Caco-2 (cell line): ENCODE measurements at regions not wholly inside any gene's neighbourhood (a gene's known extent, or its start where the extent isn't known, plus 50 kb on each side); places are given as distances from the start of the nearest gene placed in this dataset.
A peak's percentile ranks its signal among the peaks of the same experiment; 100 is the strongest.

Experiments used
- BruUV-seq: library from RNA; stranded (reverse); fragments of 400-500 nt; replicated peaks from 2 replicates; lab custom pipeline; 2021; lab: Mats Ljungman, UMichigan
- CTCF ChIA-PET: fragments of 300-600 bp; sonication (Branson Sonifier 250); formaldehyde crosslinking; loops from one replicate; lab custom pipeline; 2022; ENCODE audit warnings: antibody characterized with exemption; lab: Charles Lee
- POLR2A ChIA-PET: fragments of 300-600 bp; sonication (Branson Sonifier 250); formaldehyde crosslinking; loops from one replicate; lab custom pipeline; 2022; ENCODE audit warnings: antibody characterized with exemption; lab: Charles Lee
- DNase-seq, 2 experiments: peaks; one replicate each; pipeline versions ENCODE4 v3.0.0 to v3.0.0-alpha.2; 2020 to 2022
- H3K27me3 ChIP-seq: replicated peaks from 2 replicates; pipeline ENCODE4 v1.6.0; 2011; ENCODE audit warnings: low read length; ENCODE audit not compliant: control insufficient read depth, insufficient read depth
- H3K36me3 ChIP-seq: 2 replicates; pipeline ENCODE4 v1.5.1; 2011; ENCODE audit warnings: low read length; ENCODE audit not compliant: control insufficient read depth, insufficient read depth
- H3K4me1 ChIP-seq: fragments of 250-450 bp; sonication (Bioruptor Pico); 2 replicates; pipeline ENCODE4 v1.5.1; 2020; ENCODE audit warnings: mild to moderate bottlenecking
- H3K4me3 ChIP-seq: 2 replicates; pipeline ENCODE4 v1.5.1; 2011; ENCODE audit warnings: low read depth, mild to moderate bottlenecking, control low read depth, low read length
- H3K9me3 ChIP-seq: fragments of 250-450 bp; sonication (Bioruptor Pico); 2 replicates; pipeline ENCODE4 v1.5.1; 2020; ENCODE audit warnings: mild to moderate bottlenecking, moderate library complexity
- H3K27ac Mint-ChIP-seq: one replicate; pipeline ENCODE4 v1.8.0; 2022; ENCODE audit warnings: mixed read lengths; ENCODE audit not compliant: unreplicated experiment
- H3K27me3 Mint-ChIP-seq: one replicate; pipeline ENCODE4 v1.8.0; 2022; ENCODE audit warnings: mixed read lengths; ENCODE audit not compliant: insufficient read depth, unreplicated experiment
- H3K36me3 Mint-ChIP-seq: one replicate; pipeline ENCODE4 v1.8.0; 2022; ENCODE audit warnings: mild to moderate bottlenecking, mixed read lengths; ENCODE audit not compliant: insufficient read depth, unreplicated experiment
- H3K4me1 Mint-ChIP-seq: one replicate; pipeline ENCODE4 v1.8.0; 2022; ENCODE audit warnings: low read depth, mixed read lengths; ENCODE audit not compliant: unreplicated experiment
- H3K4me3 Mint-ChIP-seq: one replicate; pipeline ENCODE4 v1.8.0; 2022; ENCODE audit warnings: mild to moderate bottlenecking, moderate library complexity, mixed read lengths; ENCODE audit not compliant: unreplicated experiment
- H3K9me3 Mint-ChIP-seq: one replicate; pipeline ENCODE4 v1.8.0; 2022; ENCODE audit warnings: mixed read lengths; ENCODE audit not compliant: unreplicated experiment
- CTCF ChIP-seq, 2 experiments: fragments of 200-600 bp in 1 of 2; IDR thresholded peaks; 1 replicate in 1 of 2; 2 replicates in 1 of 2; pipeline versions ENCODE4 v1.5.1 to v1.8.0; 2011 to 2022; ENCODE audit warnings: antibody characterized with exemption in 1 of 2, control low read depth in 1 of 2, inconsistent platforms in 1 of 2, low read depth in 1 of 2, low read length in 1 of 2, mild to moderate bottlenecking in 1 of 2, moderate library complexity in 1 of 2; ENCODE audit not compliant: insufficient read depth in 1 of 2, severe bottlenecking in 1 of 2, unreplicated experiment in 1 of 2
- intact Hi-C: fragments of 100-400 bp; cut with micrococcal nuclease; formaldehyde crosslinking; loops from one replicate; pipeline ENCODE4 v1.10.0; 2022; ENCODE audit not compliant: unreplicated experiment

- no peak for DNase-seq
- Histone ChIP-seq H3K36me3 (no peaks in the 10 kb centered on the region), H3K9me3 (no peaks in the 10 kb centered on the region), H3K27me3 (no peaks in the 10 kb centered on the region), H3K4me1 (no peaks in the 10 kb centered on the region), H3K4me3 (no peak overlapping the region)
- no peak for TF ChIP-seq CTCF (IDR thresholded peaks at IDR 0.05; ENCODE audit: insufficient read depth in 1 of 2, low read depth in 1 of 2, low read length in 1 of 2, severe bottlenecking in 1 of 2, unreplicated experiment in 1 of 2)
- CTCF ChIA-PET = no interaction called here
- POLR2A ChIA-PET = no interaction called here
- no peak overlapping the region for H3K4me3 Mint-ChIP-seq
- no peaks in the 10 kb centered on the region for H3K36me3 Mint-ChIP-seq
- H3K27ac Mint-ChIP-seq = no peak overlapping the region
- intact Hi-C loops = no loop called here
- H3K9me3 Mint-ChIP-seq = no peaks in the 10 kb centered on the region
- H3K4me1 Mint-ChIP-seq = no peaks in the 10 kb centered on the region
- BruUV-seq = no TSS peak
- peaks cover 12% of the 10 kb centered on the region for H3K27me3 Mint-ChIP-seq
Measured at GRCh38 chr11:27573024-27573423, 66.5 kb upstream of the LIN7C start.

- Histone ChIP-seq H3K4me3 (no peak overlapping the region), H3K4me1 (no peaks in the 10 kb centered on the region), H3K9me3 (no peaks in the 10 kb centered on the region), H3K27me3 (no peaks in the 10 kb centered on the region), H3K36me3 (no peaks in the 10 kb centered on the region)
- Mint-ChIP-seq H3K36me3 (no peaks in the 10 kb centered on the region), H3K4me3 (no peak overlapping the region), H3K9me3 (no peaks in the 10 kb centered on the region), H3K27me3 (peaks cover 7% of the 10 kb centered on the region), H3K27ac (no peak overlapping the region), H3K4me1 (no peaks in the 10 kb centered on the region)
- ChIA-PET POLR2A (no interaction called here), CTCF (no interaction called here)
- no TSS peak for BruUV-seq
- intact Hi-C loops = no loop called here
- no peak for TF ChIP-seq CTCF (IDR thresholded peaks at IDR 0.05; ENCODE audit: insufficient read depth in 1 of 2, low read depth in 1 of 2, low read length in 1 of 2, severe bottlenecking in 1 of 2, unreplicated experiment in 1 of 2)
- peak in 1 of 2 experiments; percentile 36 for DNase-seq
Measured at GRCh38 chr11:27571154-27571810, 64.7 kb upstream of the LIN7C start.

GRCh38 chr11:27570542-27570941 is 64.0 kb upstream of the LIN7C start:
- Mint-ChIP-seq H3K4me3 (no peak overlapping the region), H3K27ac (no peak overlapping the region), H3K27me3 (peaks cover 3% of the 10 kb centered on the region), H3K9me3 (no peaks in the 10 kb centered on the region), H3K4me1 (no peaks in the 10 kb centered on the region), H3K36me3 (no peaks in the 10 kb centered on the region)
- H3K4me3 ChIP-seq = no peak overlapping the region
- intact Hi-C loops = no loop called here
- DNase-seq = no peak
- TF ChIP-seq CTCF (IDR thresholded peaks at IDR 0.05; ENCODE audit: insufficient read depth in 1 of 2, low read depth in 1 of 2, low read length in 1 of 2, severe bottlenecking in 1 of 2, unreplicated experiment in 1 of 2) = no peak
- BruUV-seq = no TSS peak
- H3K4me1 ChIP-seq = no peaks in the 10 kb centered on the region
- CTCF ChIA-PET = no interaction called here
- no peaks in the 10 kb centered on the region for H3K9me3 ChIP-seq
- POLR2A ChIA-PET = no interaction called here
- H3K36me3 ChIP-seq = no peaks in the 10 kb centered on the region
- H3K27me3 ChIP-seq = no peaks in the 10 kb centered on the region
